ENCODE measurements at regions not wholly inside any gene's neighbourhood (a gene's known extent, or its start where the extent isn't known, plus 50 kb on each side); places are given as distances from the start of the nearest gene placed in this dataset.

DNA sequence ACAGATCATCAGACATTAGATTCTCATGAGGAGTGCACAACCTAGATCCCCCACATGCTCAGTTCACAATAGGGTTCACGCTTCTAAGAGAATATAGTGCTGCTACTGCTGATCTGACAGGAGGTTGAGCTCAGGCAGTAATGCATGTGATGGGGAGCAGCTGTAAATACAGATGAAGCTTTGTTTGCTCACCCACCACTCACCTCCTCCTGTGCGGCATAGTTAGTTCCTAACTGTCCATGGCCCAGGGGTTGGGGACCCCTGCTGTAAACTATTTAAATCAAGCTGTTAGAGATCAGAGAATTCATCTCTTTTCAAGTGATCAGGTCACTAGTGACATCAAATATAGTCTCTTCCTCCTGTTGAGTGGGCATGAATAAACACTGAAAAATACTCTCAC is 88.8 kb upstream of the ACVR2A start:
- TF ChIP-seq, protein P1, sequence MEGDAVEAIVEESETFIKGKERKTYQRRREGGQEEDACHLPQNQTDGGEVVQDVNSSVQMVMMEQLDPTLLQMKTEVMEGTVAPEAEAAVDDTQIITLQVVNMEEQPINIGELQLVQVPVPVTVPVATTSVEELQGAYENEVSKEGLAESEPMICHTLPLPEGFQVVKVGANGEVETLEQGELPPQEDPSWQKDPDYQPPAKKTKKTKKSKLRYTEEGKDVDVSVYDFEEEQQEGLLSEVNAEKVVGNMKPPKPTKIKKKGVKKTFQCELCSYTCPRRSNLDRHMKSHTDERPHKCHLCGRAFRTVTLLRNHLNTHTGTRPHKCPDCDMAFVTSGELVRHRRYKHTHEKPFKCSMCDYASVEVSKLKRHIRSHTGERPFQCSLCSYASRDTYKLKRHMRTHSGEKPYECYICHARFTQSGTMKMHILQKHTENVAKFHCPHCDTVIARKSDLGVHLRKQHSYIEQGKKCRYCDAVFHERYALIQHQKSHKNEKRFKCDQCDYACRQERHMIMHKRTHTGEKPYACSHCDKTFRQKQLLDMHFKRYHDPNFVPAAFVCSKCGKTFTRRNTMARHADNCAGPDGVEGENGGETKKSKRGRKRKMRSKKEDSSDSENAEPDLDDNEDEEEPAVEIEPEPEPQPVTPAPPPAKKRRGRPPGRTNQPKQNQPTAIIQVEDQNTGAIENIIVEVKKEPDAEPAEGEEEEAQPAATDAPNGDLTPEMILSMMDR (IDR thresholded peaks at IDR 0.05), result no peak
- TF ChIP-seq POLR2A (IDR thresholded peaks at IDR 0.05), result no peak
- no peak for TF ChIP-seq POLR2AphosphoS5 (IDR thresholded peaks at IDR 0.05)
- TF ChIP-seq EP300 (IDR thresholded peaks at IDR 0.05), result no peak

All from suprapubic skin (tissue), 4 donors.